Prostate gland (tissue), 2 donors: ENCODE measurements at regions not wholly inside any gene's neighbourhood (a gene's known extent, or its start where the extent isn't known, plus 50 kb on each side); places are given as distances from the start of the nearest gene placed in this dataset.

Experiments used
- CTCF ChIP-seq, 4 experiments: fragments of 200-600 bp in 2 of 4; fragments of 450-650 bp in 2 of 4; sonication (generic) in 2 of 4; IDR thresholded peaks; 1 replicate in 3 of 4; 2 replicates in 1 of 4; pipeline ENCODE4 v1.5.1; 2016 to 2019; ENCODE audit warnings: antibody characterized with exemption in 4 of 4, mild to moderate bottlenecking in 2 of 4, moderate library complexity in 2 of 4
- POLR2A ChIP-seq: fragments of 450-650 bp; IDR thresholded peaks from one replicate; pipeline ENCODE4 v1.6.1; 2016; ENCODE audit warnings: antibody characterized with exemption, mild to moderate bottlenecking
- POLR2AphosphoS5 ChIP-seq: sonication (generic); formaldehyde crosslinking; IDR thresholded peaks from one replicate; pipeline ENCODE4 v1.6.1; 2017; ENCODE audit warnings: antibody characterized with exemption

GRCh38 chr22:49637255-49637760, 190.4 kb downstream of the BRD1 start:
- TF ChIP-seq POLR2A (no peak), CTCF (IDR thresholded peaks at IDR 0.05) (no peak), POLR2AphosphoS5 (no peak)
